C4-2B (cell line): ENCODE measurements at regions not wholly inside any gene's neighbourhood (a gene's known extent, or its start where the extent isn't known, plus 50 kb on each side); places are given as distances from the start of the nearest gene placed in this dataset.
"Not testable (repeated sequence)": the region's sequence is repeated elsewhere in the genome, so short reads cannot be mapped to it uniquely, and the experiment has no call there.

Source experiments
- ZFX ChIP-seq: fragments of 450-650 bp; IDR thresholded peaks from 2 replicates; pipeline ENCODE4 v1.6.1; 2017
- TF ChIP-seq, protein P1 (sequence below): fragments of 450-650 bp; conservative IDR thresholded peaks from 2 replicates; pipeline ENCODE4 v1.5.1; 2017; ENCODE audit warnings: mild to moderate bottlenecking

DNA sequence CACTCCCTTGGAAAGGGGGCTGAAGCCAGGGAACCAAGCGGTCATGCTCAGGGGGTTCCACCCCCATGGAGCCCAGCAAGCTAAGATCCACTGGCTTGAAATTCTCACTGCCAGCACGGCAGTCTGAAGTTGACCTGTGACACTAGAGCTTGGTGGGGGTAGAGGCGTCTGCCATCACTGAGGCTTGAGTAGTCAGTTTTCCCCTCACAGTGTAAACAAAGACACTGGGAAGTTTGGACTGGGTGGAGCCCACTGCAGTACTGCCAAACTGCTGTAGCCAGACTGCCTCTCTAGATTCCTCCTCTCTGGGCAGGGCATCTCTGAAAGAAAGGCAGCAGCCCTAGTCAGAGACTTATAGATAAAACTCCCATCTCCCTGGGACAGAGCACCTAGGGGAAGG is 215.6 kb upstream of the USP24 start:
- TF ChIP-seq, protein P1, sequence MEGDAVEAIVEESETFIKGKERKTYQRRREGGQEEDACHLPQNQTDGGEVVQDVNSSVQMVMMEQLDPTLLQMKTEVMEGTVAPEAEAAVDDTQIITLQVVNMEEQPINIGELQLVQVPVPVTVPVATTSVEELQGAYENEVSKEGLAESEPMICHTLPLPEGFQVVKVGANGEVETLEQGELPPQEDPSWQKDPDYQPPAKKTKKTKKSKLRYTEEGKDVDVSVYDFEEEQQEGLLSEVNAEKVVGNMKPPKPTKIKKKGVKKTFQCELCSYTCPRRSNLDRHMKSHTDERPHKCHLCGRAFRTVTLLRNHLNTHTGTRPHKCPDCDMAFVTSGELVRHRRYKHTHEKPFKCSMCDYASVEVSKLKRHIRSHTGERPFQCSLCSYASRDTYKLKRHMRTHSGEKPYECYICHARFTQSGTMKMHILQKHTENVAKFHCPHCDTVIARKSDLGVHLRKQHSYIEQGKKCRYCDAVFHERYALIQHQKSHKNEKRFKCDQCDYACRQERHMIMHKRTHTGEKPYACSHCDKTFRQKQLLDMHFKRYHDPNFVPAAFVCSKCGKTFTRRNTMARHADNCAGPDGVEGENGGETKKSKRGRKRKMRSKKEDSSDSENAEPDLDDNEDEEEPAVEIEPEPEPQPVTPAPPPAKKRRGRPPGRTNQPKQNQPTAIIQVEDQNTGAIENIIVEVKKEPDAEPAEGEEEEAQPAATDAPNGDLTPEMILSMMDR = not testable (repeated sequence)
- not testable (repeated sequence) for TF ChIP-seq ZFX
